HUES64 (cell line): ENCODE measurements at regions not wholly inside any gene's neighbourhood (a gene's known extent, or its start where the extent isn't known, plus 50 kb on each side); places are given as distances from the start of the nearest gene placed in this dataset.

Experiments
- H3K27ac ChIP-seq: 2 replicates; pipeline ENCODE4 v1.7.0; 2013; ENCODE audit warnings: low read depth, low read length, inconsistent platforms
- H3K27me3 ChIP-seq: 2 replicates; pipeline ENCODE4 v1.6.1; 2013; ENCODE audit warnings: mild to moderate bottlenecking, low read length; ENCODE audit not compliant: insufficient read depth
- H3K36me3 ChIP-seq: 2 replicates; pipeline ENCODE4 v1.6.1; 2013; ENCODE audit warnings: mild to moderate bottlenecking, low read length; ENCODE audit not compliant: insufficient read depth
- H3K4me1 ChIP-seq: 2 replicates; pipeline ENCODE4 v1.6.1; 2013; ENCODE audit warnings: mild to moderate bottlenecking, low read length, moderate library complexity; ENCODE audit not compliant: insufficient read depth
- H3K4me3 ChIP-seq: 2 replicates; pipeline ENCODE4 v1.5.1; 2013; ENCODE audit warnings: mild to moderate bottlenecking, low read length, moderate library complexity
- H3K9ac ChIP-seq: 2 replicates; pipeline ENCODE4 v1.6.1; 2013; ENCODE audit warnings: mild to moderate bottlenecking, low read depth, low read length
- H3K9me3 ChIP-seq: 2 replicates; pipeline ENCODE4 v1.6.1; 2013; ENCODE audit warnings: low read depth, low read length; ENCODE audit not compliant: insufficient read depth
- whole genome bisulfite sequencing: fragments of 150-250, 120-280 bp; methylation state at CpG from one replicate; pipeline ENCODE4 v1.1.7; 2013; ENCODE audit warnings: missing lambda C conversion rate; 5-methylcytosine and 5-hydroxymethylcytosine counted together

DNA sequence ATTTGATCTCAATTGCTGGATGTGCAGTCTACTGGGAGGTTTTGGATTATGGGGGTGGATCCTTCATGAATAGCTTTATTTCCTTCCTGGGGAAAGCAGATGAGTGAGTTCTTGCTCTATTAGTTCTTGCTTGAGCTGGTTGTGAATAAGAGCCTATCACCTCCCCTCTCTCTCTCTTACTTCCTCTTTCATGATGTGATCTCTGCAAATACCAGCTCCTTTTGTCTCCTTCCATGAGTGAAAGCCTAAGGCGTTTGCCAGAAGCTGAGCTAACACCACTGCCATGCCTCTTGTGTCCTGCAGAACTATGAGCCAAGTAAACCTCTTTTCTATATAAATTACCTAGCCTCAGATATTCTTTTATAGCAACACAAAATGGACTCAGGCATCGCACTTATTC lies 302.7 kb downstream of the CCER1 start:
- H3K36me3 ChIP-seq, result no peaks in the 10 kb centered on the region
- no peaks in the 10 kb centered on the region for H3K27me3 ChIP-seq
- H3K4me3 ChIP-seq, result no peak overlapping the region
- H3K4me1 ChIP-seq, result peaks cover 3% of the 10 kb centered on the region; the same call in 1 of the 2 replicates
- H3K27ac ChIP-seq, result no peak overlapping the region
- H3K9me3 ChIP-seq, result no peaks in the 10 kb centered on the region
- no peak overlapping the region for H3K9ac ChIP-seq
- 66% methylated on average over 1 of the region's 2 CpGs for WGBS

DNA sequence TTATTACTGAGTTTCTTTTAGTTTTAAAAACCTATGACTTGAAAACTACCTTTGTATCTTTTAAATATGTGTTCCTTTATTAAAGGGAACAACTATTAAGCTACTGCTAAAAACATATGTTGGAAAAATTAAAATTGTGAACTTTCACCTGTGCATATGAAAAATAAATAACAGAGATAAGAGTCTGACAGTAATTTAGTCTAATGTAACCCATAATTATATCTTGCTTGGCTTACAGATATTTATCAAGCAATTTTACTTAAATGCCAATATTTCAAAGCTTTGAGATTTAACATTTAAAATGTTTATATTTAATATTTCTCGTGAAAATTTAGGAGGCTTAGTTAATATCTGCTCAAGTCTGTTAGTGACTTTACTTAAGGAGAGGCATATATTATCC lies 309.8 kb downstream of the CCER1 start:
- WGBS, result no CpG with 5 or more reads among the region's 1 CpG
- peaks cover 6% of the 10 kb centered on the region; the same call in 1 of the 2 replicates for H3K4me1 ChIP-seq
- no peak overlapping the region for H3K27ac ChIP-seq
- H3K9ac ChIP-seq, result no peak overlapping the region
- H3K4me3 ChIP-seq, result no peak overlapping the region
- H3K27me3 ChIP-seq, result no peaks in the 10 kb centered on the region
- H3K9me3 ChIP-seq, result no peaks in the 10 kb centered on the region
- no peaks in the 10 kb centered on the region for H3K36me3 ChIP-seq

DNA sequence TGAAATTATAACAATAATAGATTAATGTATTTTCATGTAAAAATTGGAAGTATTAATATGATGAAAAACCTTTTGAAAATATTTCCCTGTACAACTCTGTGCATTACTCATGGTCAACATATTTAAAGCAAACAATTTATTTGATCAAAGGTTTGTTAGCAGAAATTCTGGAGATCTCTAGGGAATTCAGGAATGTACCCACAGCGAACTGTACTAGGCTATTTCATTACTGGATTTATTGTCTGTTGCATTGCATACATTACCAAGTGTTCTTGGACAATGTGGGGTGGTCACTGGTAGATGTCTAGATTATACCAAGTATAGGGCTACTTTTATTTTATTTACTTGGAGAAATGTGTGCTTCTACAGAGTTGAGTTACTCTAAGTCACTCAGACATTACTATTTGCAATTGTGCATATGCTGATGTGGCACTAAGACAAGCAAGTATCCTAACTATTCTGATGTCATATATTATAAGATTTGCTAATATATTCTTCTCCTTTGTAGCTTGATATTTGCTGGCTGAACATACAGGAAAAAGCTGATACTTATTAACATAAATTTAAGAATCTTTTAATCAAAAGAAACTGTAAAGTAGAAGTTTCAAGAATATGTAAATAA lies 323.3 kb downstream of the CCER1 start:
- WGBS, result 0% methylated on average over 1 of the region's 1 CpG
- no peaks in the 10 kb centered on the region for H3K27me3 ChIP-seq
- no peak overlapping the region for H3K4me3 ChIP-seq
- no peaks in the 10 kb centered on the region; the same call in 1 of the 2 replicates for H3K9me3 ChIP-seq
- H3K9ac ChIP-seq, result no peak overlapping the region
- no peaks in the 10 kb centered on the region for H3K4me1 ChIP-seq
- no peaks in the 10 kb centered on the region for H3K36me3 ChIP-seq
- no peak overlapping the region for H3K27ac ChIP-seq

DNA sequence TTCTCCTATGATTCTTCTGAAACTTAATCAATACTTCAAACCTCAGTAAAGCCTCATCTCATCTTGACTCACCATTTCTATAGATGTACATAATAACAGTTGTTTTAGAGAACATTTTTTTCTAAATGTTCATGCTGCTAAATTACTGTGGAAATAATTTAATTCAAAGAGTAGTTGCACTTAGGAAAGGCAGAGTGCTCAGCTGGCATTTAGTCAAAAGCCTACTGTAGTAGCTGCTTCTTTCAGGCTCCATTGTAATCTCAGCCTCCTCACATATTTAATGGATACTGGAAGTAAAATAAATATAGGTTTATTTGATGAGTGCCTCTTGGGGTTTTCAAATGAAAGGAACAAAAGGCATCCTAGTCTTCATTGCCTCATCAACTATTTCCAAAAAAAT lies 325.0 kb downstream of the CCER1 start:
- Histone ChIP-seq H3K36me3 (no peaks in the 10 kb centered on the region), H3K27ac (no peak overlapping the region), H3K9ac (no peak overlapping the region), H3K9me3 (no peaks in the 10 kb centered on the region; the same call in 1 of the 2 replicates), H3K27me3 (no peaks in the 10 kb centered on the region), H3K4me3 (no peak overlapping the region), H3K4me1 (no peaks in the 10 kb centered on the region)

DNA sequence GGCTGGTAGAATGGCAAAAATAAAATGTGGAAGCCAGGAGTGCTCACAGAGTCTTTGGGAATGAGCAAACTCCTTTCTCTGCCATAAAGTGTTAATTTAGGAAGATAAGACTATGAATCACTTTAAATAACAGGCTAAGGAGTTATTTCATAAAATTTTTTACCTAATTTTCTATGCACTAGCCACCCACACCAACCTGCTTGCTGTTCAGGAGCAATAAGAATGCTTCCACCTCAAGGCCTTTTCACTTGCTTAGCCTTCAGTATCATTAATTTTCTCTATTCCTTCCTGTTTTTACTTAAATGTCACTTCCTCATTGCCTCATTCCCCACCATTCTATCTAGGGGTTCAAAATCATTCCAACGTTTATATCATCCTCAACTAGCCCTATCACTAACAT lies 326.8 kb downstream of the CCER1 start:
- Histone ChIP-seq H3K9me3 (no peaks in the 10 kb centered on the region; the same call in 1 of the 2 replicates), H3K4me1 (no peaks in the 10 kb centered on the region), H3K36me3 (no peaks in the 10 kb centered on the region), H3K4me3 (no peak overlapping the region), H3K27ac (no peak overlapping the region), H3K9ac (no peak overlapping the region), H3K27me3 (no peaks in the 10 kb centered on the region)
- WGBS, result 94% methylated on average over 1 of the region's 1 CpG

DNA sequence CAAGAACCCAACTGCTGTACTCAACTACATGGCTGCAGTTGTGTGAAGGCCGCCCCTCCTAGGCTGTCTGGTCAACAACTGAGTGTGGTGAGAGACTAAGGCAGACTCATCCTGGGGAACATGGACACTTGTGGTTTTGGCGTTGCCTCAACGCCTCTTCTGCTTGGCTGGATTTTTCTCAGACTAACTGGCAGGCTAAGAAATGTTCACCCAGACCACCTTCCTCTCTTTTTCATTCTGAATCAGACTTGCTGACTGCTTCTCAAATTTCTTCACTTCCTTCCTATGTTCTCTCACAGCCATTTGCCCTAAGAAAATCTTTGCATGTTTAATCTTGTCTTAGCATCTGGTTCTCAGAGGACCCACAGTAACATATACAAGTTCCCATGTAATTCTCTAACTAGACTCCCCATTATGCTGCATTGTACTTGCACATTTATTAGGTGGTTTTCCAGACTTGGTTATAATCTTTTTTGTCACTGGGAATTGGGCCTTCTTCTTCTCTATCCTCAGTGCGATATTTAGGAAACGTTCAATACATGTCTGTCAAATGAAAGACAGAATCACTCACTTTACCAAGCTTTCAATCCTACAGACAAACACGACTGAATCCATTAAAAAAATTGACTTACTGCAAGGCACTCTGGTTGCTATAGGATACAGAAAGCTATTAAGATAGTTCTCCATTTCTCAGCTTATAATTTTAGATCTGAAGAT lies 327.6 kb downstream of the CCER1 start:
- WGBS, result 92% methylated on average over 6 of the region's 6 CpGs
- Histone ChIP-seq H3K27me3 (no peaks in the 10 kb centered on the region), H3K36me3 (no peaks in the 10 kb centered on the region), H3K9ac (no peak overlapping the region), H3K27ac (no peak overlapping the region), H3K4me1 (0 out of 2 replicates have a peak, but pooled peaks cover 1% of the 10 kb centered on the region), H3K4me3 (no peak overlapping the region), H3K9me3 (no peaks in the 10 kb centered on the region)

DNA sequence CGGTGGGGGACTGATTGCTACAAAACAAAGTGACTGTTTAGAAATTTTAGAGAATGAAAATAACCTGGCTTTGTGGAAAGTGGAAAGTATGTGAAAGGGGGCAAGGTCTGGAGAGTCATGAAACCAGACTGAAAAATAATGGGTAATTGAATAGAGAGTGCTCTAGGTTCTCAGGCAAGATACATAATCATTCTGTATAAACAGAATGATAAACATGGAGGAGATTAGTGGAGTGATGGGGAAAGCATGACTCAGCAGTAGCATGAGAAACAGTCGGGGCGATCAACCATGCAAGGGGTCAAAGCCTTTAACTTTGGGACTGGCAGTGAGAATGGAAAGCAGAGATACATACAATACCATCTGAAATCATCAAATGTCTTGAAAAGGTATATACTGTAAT lies 332.5 kb downstream of the CCER1 start:
- no peak overlapping the region for H3K4me3 ChIP-seq
- 96% methylated on average over 3 of the region's 3 CpGs for WGBS
- H3K27ac ChIP-seq, result no peak overlapping the region
- no peak overlapping the region for H3K9ac ChIP-seq
- no peaks in the 10 kb centered on the region for H3K9me3 ChIP-seq
- no peaks in the 10 kb centered on the region for H3K36me3 ChIP-seq
- no peaks in the 10 kb centered on the region for H3K27me3 ChIP-seq
- H3K4me1 ChIP-seq, result 0 out of 2 replicates have a peak, but pooled peaks cover 6% of the 10 kb centered on the region

DNA sequence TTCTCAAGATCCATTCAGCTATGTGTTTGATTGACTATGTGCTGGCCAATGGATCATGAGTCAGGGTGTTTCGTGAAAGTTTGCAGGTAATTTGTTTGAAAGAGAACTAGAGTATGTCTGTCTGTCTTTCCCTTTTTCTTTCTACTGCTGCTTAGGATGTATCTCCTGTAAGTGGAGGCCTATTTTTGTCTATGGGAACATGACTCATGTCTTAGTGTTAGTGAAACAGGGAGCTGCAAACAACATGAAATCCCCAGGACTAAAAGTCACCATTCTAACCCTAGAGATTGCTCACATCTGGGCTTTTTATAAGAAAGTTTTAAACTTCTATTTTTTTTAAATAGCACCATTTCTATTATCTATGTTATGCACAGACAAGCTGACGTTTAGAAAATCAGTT lies 333.0 kb downstream of the CCER1 start:
- Histone ChIP-seq H3K9me3 (no peaks in the 10 kb centered on the region), H3K4me3 (no peak overlapping the region), H3K27me3 (no peaks in the 10 kb centered on the region), H3K27ac (no peak overlapping the region), H3K9ac (no peak overlapping the region), H3K4me1 (0 out of 2 replicates have a peak, but pooled peaks cover 6% of the 10 kb centered on the region), H3K36me3 (no peaks in the 10 kb centered on the region)
- 86% methylated on average over 2 of the region's 2 CpGs for WGBS

DNA sequence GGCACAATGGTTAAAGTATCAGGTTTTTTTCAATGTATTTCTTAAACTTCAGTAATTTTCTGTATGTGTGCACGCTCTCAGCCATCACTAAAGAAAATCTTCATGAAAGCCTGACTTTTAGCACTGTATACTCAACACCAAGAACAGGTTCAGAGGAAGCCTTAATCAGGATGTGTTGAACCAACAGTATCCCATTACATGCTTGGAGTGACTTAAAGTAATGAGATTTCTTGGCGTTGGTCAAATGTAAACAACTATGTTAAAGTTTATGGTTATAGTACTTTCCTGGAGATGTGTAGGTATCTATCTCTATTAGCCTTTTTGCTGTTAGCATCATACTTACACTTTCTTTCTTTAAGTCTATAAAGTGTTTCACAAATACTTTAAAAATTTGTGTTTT lies 335.0 kb downstream of the CCER1 start:
- Histone ChIP-seq H3K36me3 (no peaks in the 10 kb centered on the region), H3K4me3 (no peak overlapping the region), H3K4me1 (0 out of 2 replicates have a peak, but pooled peaks cover 6% of the 10 kb centered on the region), H3K27me3 (no peaks in the 10 kb centered on the region), H3K27ac (no peak overlapping the region), H3K9me3 (no peaks in the 10 kb centered on the region), H3K9ac (no peak overlapping the region)
- 100% methylated on average over 2 of the region's 2 CpGs for WGBS

DNA sequence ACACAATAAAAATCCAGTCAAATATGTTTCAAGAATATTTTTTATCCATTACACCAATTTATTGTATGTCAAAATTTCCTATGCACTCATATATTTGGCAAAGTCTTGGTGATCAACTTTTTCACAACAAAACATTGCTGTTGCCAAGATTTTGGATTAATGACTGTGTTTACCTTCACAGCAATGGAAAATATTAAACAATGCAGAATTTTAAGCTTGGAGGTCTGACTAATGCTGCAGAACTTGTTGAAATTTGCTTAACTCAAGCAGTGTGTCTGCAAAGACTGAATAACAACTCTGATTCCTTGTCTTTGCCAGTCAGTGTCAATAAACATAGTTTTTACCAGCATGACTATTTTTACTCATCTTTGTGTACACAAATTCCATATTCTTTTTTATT lies 336.4 kb downstream of the CCER1 start:
- Histone ChIP-seq H3K9ac (no peak overlapping the region), H3K4me3 (no peak overlapping the region), H3K27ac (no peak overlapping the region), H3K9me3 (no peaks in the 10 kb centered on the region), H3K4me1 (0 out of 2 replicates have a peak, but pooled peaks cover 6% of the 10 kb centered on the region), H3K27me3 (no peaks in the 10 kb centered on the region), H3K36me3 (no peaks in the 10 kb centered on the region)

DNA sequence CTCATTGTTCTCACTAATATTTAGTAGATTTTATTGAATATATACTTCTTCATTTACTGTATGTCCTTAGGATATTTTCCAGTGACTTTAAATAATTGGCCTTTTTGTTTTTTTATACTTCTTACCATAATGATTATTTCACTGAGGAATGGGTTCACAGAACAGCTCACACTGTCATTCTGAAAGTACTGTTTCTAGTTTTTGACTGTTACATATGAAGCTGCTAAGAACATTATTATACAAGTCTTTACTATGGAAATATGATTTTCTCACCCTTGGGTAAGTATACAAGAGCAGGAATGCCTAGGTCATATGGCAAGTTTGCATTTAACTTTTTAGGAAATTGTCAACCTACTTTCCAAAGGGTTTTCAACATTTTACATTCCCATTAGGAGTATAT lies 343.1 kb downstream of the CCER1 start:
- Histone ChIP-seq H3K9me3 (no peaks in the 10 kb centered on the region), H3K36me3 (no peaks in the 10 kb centered on the region), H3K4me1 (no peaks in the 10 kb centered on the region), H3K27ac (no peak overlapping the region), H3K9ac (no peak overlapping the region), H3K4me3 (no peak overlapping the region), H3K27me3 (no peaks in the 10 kb centered on the region)
